Stimulated activated CD4-positive, alpha-beta T cell treated with anti-CD3 and anti-CD28 coated beads, Interleukin-1b, Interleukin-23, amount 100 ng/mL, for 24 hours (primary cell): ENCODE measurements at regions not wholly inside any gene's neighbourhood (a gene's known extent, or its start where the extent isn't known, plus 50 kb on each side); places are given as distances from the start of the nearest gene placed in this dataset.
"Not testable (repeated sequence)": the region's sequence is repeated elsewhere in the genome, so short reads cannot be mapped to it uniquely, and the experiment has no call there.

Experiments used
- DNase-seq, 4 experiments: peaks; one replicate each; pipeline ENCODE4 v3.0.0-alpha.2; 2020; ENCODE audit warnings: low read depth in 4 of 4, low spot score in 1 of 4

GRCh38 chr4:59455751-59456150, 1744.4 kb upstream of the ADGRL3 start:
- no peak for DNase-seq

- no peak for DNase-seq
Observed at GRCh38 chr4:59457576-59457975, 1742.5 kb upstream of the ADGRL3 start.

- DNase-seq = no peak
Observed at GRCh38 chr4:59484944-59485343, 1715.2 kb upstream of the ADGRL3 start.

GRCh38 chr4:59500103-59500502, 1700.0 kb upstream of the ADGRL3 start:
- no peak for DNase-seq

GRCh38 chr4:59503731-59504130, 1696.4 kb upstream of the ADGRL3 start:
- no peak for DNase-seq

GRCh38 chr4:59511809-59512208, 1688.3 kb upstream of the ADGRL3 start:
- not testable (repeated sequence) for DNase-seq

DNA sequence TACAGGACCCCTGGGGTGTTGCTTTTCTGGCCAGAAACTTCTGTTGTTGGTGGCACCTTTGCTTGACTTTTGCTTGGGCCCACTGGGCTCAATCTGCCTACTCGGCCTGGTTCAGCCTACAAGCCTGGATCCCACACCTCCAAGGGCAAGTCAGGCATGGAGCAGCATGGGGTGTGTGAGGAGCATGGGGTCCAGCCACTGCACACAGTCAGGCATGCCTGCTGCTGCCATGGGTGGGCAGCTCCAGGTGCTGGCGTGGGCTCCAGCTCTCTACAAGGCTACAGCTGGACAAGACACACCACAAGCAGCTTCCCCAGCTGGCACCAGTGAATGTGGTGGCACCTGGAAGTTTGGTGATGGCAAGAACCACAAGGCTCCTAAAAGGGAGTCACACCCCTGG, 1683.1 kb upstream of the ADGRL3 start:
- no peak for DNase-seq

- DNase-seq = no peak
Observed at GRCh38 chr4:59518005-59518823, 1681.9 kb upstream of the ADGRL3 start.

- no peak for DNase-seq
Observed at GRCh38 chr4:59525885-59526284, 1674.2 kb upstream of the ADGRL3 start.

GRCh38 chr4:59535541-59535940, 1664.6 kb upstream of the ADGRL3 start:
- no peak for DNase-seq

DNA sequence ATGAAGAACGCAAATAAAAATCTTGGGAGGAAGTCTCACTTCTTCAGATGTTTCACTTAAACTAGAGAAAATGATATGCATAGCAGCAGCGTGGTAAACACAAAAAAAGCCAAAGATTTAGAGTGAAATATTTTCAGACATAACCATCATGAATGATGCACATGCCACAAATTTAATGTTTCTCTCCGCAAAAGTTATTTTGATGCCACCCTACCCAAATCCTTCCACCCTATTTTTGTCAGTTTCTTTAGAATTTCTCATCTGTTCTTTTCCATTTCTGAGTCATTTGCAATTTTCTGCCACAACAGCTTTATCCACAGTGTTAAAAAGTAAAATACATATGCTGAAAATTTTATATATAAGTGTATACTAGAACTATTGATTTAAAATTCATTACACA, 1663.7 kb upstream of the ADGRL3 start:
- no peak for DNase-seq

DNA sequence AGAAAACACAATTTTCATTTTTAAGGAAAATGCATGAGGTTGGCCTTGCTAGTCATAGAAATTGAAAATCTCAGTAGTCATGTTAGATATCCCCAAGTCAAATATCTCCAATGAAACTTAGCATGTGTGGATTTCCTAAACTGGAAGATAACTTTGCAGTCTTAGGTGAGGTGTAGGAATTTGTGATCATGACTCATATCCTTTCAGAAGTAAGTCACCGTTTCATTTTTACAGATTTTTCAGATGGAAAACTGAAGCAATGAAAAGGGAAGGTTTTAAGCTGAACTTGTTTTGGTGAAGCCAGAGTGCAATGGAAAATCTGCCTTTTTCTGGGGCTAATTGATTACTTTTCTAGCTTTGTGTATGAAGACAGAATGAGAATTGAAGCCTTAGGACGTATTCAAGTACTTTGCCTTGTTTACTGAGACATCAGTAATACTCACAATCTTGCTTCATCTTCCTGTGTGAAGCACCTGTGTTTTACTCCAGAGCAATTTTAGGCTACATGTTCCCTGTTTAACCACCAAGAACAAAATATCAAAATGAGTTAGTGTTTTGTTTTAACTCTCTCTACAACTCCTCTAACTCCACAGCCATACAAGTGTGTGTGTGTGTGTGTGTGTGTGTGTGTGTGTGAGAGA, 1662.8 kb upstream of the ADGRL3 start:
- DNase-seq = no peak

DNA sequence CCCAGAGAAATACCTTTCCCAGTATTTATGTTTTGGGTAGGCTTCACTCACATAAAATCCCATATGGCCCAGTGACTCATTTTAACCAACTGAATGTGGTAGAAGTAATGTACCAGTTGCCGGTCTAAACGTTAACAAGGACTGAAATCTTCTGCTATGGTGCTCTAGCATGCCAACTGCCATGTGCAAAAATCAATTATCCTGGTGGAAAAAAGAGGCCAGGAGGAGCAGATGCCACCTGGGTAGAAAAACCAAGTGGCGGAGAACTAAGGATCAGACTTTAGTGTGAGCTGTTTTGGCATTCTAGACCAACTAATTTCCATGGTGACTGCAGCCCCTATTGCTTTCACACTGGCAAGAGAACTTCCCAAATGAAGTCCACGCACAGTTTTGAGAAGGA, 1660.7 kb upstream of the ADGRL3 start:
- DNase-seq = no peak

DNA sequence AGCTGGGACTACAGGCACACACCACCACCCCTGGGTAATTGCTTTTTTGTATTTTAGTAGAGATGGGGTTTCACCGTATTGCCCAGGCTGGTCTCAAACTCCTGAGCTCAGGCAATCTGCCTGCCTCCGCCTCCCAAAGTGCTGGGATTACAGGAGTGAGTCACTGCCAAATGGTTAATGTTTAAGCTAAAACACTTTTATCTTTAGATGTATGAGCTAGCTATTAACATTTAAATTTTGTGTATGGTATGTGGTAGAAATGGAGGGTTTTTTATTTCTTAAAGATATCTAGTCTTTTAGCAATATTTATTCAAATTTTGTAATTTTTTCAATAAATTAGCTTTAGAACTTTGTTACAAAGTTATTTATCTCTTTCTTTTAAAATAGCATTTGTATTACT, 1659.8 kb upstream of the ADGRL3 start:
- no peak for DNase-seq

DNA sequence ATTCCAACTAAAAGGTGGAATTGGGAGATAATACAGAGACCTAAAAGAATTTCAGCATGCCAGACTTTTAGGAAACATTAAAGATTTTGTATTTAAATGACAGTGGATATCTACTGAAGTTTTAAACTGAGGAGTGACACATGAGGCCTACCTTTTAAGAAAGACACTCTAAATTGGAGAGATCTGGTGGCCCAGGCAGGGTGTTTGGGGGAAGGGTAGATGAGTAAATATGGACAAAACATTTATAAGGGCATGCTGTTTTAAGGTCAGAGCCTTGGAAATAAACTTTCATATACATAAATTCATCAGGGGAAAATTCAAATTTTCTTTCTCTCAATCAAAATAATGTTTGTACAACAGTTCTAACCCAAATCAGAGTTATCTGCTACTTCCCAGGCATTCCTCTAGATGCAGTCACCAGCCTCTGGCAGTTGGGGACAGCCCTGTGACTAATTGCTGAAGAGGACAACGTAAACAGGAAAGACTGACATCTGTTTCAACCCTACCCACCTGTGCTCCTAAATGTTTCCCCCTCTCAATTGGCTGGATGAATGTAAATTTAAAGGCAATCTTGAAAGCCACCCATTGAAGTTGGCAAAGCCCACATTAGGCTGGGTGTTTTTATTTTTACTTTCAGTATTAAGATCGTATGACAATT, 1646.9 kb upstream of the ADGRL3 start:
- no peak for DNase-seq

- no peak for DNase-seq
Observed at GRCh38 chr4:59553721-59554091, 1646.4 kb upstream of the ADGRL3 start.

- not testable (repeated sequence) for DNase-seq
Observed at GRCh38 chr4:59556191-59556590, 1643.9 kb upstream of the ADGRL3 start.

DNA sequence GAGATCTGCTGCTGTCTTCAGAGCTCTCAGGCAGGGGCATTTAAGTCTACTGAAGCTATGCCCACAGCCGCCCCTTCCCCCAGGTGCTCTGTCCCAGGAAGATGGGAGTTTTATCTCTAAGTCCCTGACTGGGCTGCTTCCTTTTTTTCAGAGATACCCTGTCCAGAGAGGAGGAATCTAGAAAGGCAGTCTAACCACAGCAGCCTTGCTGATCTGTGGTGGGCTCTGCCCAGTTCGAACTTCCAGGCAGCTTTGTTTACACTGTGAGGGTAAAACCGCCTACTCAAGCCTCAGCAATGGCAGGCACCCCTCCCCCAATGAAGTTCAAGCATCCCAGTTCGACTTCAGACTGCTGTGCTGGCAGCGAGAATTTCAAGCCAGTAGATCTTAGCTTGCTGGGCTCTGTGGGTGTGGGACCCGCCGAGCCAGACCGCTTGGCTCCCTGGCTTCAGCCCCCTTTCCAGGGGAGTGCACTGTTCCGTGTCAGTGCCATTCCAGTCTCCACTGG, 1639.9 kb upstream of the ADGRL3 start:
- DNase-seq = not testable (repeated sequence)

GRCh38 chr4:59565836-59566235, 1634.3 kb upstream of the ADGRL3 start:
- no peak for DNase-seq

GRCh38 chr4:59570860-59571476, 1629.2 kb upstream of the ADGRL3 start:
- DNase-seq = no peak

DNA sequence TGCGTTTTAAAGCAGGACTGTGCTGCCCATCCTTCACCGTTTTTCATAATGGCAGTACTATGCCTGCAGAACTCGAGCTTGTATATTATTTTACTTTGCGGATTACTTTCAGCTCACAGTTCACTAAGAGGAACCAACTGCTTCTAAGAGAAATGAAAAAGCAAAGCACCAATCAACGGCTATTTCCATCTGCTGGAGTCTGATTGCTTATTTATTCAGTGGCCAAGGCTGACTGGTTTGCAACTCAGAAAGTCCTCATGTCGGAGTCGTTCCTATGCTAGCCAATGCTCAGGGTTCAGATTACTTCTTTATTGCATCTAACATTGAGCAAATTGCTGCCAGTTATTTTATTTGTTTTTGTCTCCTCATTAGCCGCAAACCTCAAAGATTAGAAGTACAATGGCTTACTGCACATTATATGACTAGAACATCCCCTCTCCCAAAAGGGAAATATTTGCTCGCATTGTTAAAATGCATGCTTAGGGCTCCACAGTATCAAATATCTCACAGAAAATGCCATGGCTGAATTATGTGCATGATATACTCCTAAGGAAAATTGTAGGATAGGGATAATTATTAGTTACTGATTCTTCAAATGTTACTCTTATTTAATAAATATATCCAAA, 1628.2 kb upstream of the ADGRL3 start:
- DNase-seq = no peak
